KG1 (cell line): ENCODE measurements at regions not wholly inside any gene's neighbourhood (a gene's known extent, or its start where the extent isn't known, plus 50 kb on each side); places are given as distances from the start of the nearest gene placed in this dataset.
"Not testable (repeated sequence)": the region's sequence is repeated elsewhere in the genome, so short reads cannot be mapped to it uniquely, and the experiment has no call there.

Experiments used
- DNase-seq: peaks from one replicate; lab custom pipeline; 2025; lab: John Stamatoyannopoulos, UW

- DNase-seq: no peak
These were observed 126.2 kb downstream of the HNRNPD start for GRCh38 chr4:82247629-82248028.

DNA sequence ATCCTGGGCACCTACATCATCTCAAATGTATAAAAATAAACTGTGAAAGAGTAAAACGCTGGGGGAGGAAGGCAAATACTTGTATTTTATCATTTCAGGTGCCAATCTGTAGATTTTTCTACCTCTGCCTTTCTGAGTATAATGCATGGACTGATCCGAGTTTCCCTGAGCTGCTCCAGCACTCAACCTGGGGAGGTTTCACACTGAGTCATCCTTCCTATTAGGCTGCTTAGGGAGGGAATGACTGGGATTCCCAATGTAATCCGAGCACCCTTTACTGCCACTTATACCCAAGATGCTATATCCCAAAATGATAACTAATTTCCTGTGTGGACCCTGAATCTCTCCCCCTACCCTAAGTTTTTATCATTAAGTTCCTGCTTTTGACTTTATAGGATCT lies 126.6 kb downstream of the HNRNPD start:
- DNase-seq: no peak

DNA sequence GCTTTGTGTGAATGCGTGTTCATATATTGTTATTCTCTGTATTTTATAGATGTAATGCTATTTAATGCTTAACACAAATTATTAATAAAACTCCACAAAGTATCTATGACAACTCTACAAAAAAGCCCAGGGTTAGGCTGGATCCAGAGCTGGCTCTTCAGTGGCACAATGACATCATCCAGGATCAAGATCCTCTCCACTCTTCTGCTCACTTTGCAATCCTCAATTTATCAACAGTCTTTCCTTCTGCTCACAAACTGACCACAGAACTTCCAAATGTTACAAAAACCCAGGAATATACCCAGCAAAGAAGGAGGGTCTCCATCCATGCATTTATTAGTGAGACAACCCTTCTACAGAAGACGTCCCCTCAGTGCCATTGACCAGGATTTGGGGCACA lies 132.3 kb downstream of the HNRNPD start:
- DNase-seq: no peak

DNA sequence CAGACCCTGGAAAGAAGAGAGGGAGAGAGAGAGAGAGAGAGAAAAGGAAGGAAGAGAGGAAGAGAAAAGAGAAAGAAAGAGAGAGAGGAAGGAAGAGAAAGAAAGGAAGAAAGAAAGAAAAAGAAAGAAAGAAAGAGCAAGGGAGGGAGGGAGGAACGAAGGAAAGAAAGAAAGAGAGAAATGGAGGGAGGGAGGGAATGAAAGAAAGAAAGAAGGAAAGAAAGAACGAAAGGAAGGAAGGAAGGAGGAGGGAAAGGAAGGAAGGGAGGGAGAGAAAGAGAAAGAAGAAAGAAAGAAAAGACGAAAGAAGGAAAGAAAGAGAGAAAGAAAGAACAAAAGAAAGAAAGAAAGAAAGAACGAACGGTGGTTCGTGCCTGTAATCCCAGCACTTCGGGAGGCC lies 133.4 kb downstream of the HNRNPD start:
- no peak for DNase-seq

- not testable (repeated sequence) for DNase-seq
These were observed 136.6 kb downstream of the HNRNPD start for GRCh38 chr4:82237142-82237541.

GRCh38 chr4:82235346-82235745 lies 138.4 kb downstream of the HNRNPD start:
- DNase-seq: no peak

- no peak for DNase-seq
These were observed 140.9 kb downstream of the HNRNPD start for GRCh38 chr4:82232891-82233290.

DNA sequence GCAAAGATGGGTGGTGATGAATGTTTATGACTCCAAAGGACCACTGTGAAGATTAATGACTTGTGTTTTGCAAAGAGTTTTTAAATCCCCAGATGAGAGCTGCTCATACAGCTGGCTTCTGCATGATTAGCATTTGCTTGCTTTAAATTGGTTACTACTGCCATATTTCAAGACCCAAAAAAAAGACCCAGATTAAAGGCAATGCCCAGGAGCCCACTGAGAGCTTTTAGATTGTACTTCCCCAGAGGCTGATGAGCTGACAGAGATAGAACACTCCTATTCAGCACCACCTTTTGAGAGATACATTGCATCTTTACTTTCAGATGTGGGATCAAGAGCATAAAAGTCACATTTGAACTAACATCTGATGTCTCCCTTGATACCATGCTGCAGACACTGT lies 142.0 kb downstream of the HNRNPD start:
- DNase-seq: no peak

GRCh38 chr4:82230306-82230705 lies 143.5 kb downstream of the HNRNPD start:
- DNase-seq: no peak

DNA sequence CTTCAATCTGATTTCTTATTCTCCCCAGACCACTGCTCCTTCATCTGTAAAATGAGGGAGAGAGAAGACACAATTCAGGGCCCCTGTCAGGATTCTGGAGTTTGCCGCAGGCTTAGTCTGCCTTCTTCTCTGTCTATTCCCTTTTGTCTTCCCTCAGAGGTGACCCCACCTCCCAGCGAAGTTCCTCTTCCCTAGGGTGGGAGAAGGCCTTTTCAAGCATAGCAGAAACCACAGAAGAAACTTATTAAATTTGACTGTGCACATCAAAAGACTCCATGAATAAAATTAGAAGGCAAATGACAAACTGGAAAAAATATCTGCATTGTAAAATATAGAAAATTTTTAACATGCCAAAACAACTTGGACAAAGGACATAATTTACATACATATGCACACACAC lies 148.8 kb downstream of the HNRNPD start:
- no peak for DNase-seq

- peak; percentile 28 for DNase-seq
These were observed 150.1 kb downstream of the HNRNPD start for GRCh38 chr4:82223715-82224114.

GRCh38 chr4:82219346-82219745 lies 154.4 kb downstream of the HNRNPD start:
- DNase-seq: no peak

DNA sequence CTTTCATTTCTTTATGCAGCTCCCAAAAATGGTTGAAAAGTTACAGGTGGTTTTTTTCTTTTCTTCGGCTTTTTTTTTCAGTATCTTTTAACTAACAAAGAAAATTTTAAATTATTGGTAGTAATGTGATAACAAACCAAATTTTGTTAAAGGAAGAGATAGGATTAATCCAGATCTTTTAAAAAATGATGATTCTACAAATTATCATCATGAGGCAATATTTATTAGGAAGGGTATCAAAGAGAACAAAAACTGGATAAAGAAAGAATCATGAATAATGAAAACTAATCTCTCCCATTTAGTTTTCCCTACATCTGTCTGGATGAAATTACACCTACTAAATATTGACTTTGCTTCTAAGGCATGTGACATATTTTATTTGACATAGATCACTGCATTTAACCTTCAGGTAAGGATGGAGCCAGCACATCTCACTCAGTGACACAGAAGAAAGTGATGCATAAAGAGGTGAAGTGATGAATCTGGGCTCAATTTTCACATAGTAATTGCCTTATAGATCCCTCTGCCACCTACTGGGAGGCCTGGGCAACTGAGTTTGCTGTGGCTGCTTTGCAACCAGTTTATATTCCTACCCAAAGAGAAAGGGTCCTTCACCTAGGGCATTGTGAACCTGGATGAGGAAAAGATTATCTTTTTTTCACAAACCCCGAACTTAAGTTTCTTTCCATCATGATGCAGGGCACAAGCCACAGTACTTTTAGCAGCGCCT lies 155.6 kb downstream of the HNRNPD start:
- no peak for DNase-seq

DNA sequence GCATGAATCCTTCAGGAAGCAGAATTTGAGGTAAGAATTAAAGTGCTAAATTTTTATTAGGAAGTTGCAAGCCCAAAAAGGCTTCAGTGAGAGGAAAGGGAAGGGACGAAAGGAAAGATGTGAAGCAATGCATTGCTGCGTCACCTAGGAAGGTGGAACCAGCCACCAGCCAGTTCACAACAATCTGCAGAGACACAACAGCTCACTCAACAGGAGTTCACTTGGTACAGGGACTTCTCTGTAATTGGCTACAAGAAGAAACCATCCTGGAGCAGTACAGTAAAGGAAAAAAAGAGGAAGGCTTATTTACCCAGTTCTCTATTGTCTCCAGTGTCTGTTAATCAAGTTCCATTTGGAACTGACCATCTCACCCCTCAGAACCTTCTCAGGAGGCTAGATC lies 157.6 kb downstream of the HNRNPD start:
- DNase-seq: no peak

DNA sequence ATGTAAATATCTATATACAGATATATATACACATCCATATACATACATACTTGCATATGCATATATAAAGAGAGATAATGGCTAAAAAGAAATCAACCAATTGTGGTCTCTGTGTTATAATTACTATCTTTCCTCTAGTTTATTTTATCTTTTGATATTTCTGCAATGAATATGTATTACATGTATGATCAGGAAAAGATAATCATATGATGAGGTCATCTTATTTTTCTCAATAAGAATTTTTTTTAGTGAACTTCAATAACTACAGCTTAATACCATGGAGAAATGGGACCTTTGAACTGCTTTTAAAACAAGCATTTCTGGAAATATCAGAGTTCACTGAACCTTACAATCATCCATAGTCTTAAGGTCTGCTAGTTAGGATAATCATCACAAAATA lies 158.0 kb downstream of the HNRNPD start:
- no peak for DNase-seq

DNA sequence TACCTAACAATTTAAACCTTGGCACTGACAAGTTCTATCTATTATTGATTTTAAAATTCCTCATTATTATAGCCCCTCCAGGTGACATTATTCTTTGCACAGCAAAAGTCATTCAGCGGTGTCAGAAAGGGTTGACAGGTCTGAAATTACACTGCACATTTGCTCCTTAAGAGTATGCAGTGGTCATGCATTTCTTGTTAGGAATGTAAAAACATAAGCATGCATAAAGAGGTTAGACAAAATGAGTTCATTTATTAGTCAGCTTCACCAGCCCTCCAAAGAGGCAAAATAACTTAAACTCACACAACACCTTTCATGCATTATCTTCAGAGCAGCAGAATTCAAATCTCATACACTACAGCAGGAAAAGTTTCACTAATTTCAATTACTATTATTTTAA lies 158.8 kb downstream of the HNRNPD start:
- no peak for DNase-seq

DNA sequence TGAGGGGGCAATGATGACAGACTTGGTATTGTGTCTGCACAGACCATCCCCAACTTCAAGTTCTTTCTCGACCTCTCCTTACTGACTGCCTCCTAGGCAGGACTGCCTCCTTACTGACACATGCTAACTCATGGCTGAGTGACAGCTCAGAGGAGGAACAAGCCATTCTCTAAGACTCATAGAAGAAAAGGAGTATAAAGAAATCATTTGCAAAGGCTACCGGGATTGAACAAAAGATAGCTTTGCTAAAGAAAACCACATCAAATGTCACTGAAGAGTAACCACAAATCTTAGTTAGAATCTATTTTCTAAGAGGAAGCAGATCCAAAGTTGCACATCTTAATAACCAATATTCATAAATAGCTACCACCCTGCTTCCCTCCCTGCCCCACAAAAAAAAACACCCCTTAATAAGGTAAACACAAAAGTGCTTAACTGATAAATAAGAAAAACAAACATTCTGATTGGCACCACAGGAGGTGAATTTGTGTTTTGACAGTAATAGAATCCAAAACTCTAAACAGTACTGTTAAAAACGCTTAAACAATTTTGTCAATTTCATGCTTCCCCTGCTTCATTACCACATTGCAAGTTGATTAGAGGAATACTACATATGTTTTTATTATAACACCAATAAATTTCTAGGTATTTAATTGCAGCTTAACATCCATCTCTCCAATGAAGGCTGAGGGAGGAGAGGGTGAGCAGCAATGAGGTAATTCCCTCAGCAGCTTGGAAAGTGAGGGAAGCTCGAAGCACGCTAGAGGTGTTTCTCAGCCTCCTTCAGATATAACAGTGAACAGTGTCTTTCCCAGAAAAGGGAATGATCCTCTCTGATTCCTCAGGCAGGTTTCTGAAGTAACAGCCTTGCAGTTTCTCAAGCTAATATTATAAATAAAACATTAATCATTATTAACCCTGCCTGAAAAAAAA lies 160.0 kb downstream of the HNRNPD start:
- DNase-seq: no peak

GRCh38 chr4:82201805-82202641 lies 171.8 kb downstream of the HNRNPD start:
- DNase-seq: peak; percentile 51

DNA sequence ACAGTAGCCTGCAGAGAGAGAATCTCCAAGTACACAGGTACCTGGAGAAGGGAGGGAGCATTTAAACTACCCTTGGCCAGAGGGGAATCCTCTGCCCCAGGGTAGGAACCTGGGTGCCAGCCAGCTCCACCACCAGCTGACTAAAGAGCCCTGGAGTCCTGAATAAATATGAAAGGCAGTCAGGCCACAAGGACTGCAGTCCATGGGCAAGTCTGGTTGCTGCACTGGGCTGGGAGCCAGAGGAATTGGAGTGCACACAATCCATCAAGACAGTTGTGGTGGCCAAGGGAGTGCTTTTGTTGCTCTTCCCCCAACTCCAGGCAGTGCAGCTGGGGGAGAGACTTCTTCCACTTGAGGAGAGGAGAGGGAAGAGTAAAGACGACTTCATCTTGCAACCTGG lies 172.5 kb downstream of the HNRNPD start:
- no peak for DNase-seq

GRCh38 chr4:82200046-82200445 lies 173.7 kb downstream of the HNRNPD start:
- no peak for DNase-seq

DNA sequence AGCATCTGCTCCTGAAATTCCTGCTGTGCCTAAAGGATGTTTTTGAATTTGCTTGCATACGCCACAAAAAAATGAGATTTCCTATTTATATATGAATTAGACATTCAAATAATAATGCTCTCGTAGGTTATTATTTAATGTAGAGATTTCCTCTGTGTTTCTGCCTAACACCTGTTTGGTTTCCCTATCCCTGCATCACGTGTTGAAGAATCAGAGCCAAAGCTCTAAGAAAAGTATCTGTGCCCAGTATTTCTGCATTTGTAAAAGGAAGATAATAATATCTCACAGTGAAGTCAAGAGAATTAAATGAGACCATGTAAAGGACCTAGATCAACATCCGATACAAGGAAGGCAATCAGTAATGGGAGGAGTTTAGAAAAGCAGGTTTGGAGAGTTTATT lies 179.5 kb downstream of the HNRNPD start:
- no peak for DNase-seq

GRCh38 chr4:82192017-82192673 lies 181.6 kb downstream of the HNRNPD start:
- no peak for DNase-seq
